GM23338 (cell line): ENCODE measurements at regions not wholly inside any gene's neighbourhood (a gene's known extent, or its start where the extent isn't known, plus 50 kb on each side); places are given as distances from the start of the nearest gene placed in this dataset.

ENCODE experiments used
- ATAC-seq: fragments of 200-7000 bp; cut with Tn5 transposase; 3 replicates; pipeline ENCODE4 v1.9.1; 2020
- DNase-seq: peaks from one replicate; pipeline ENCODE4 v3.0.0-alpha.2; 2015; ENCODE audit warnings: low spot score
- H2AFZ ChIP-seq: fragments of 200-600 bp; sonication (generic); 2 replicates; pipeline ENCODE4 v1.8.0; 2016; ENCODE audit warnings: antibody characterized with exemption, mild to moderate bottlenecking, moderate library complexity
- H3F3A ChIP-seq: fragments of 200-600 bp; sonication (generic); replicated peaks from 2 replicates; pipeline ENCODE4 v1.8.0; 2017; ENCODE audit warnings: antibody characterized with exemption, mixed run types, low read depth
- H3K27ac ChIP-seq: fragments of 200-600 bp; sonication (generic); 2 replicates; pipeline ENCODE4 v1.6.1; 2016; ENCODE audit warnings: low read depth
- H3K27me3 ChIP-seq: fragments of 200-600 bp; sonication (generic); 2 replicates; pipeline ENCODE4 v1.8.0; 2016; ENCODE audit warnings: mild to moderate bottlenecking, mixed run types, moderate library complexity; ENCODE audit not compliant: insufficient read depth
- H3K36me3 ChIP-seq: fragments of 200-600 bp; sonication (generic); 2 replicates; pipeline ENCODE4 v1.8.0; 2016; ENCODE audit warnings: mild to moderate bottlenecking; ENCODE audit not compliant: insufficient read depth
- H3K4me1 ChIP-seq: fragments of 200-600 bp; sonication (generic); 2 replicates; pipeline ENCODE4 v1.8.0; 2016; ENCODE audit warnings: mild to moderate bottlenecking, moderate library complexity; ENCODE audit not compliant: insufficient read depth
- H3K4me2 ChIP-seq: fragments of 200-600 bp; sonication (generic); 2 replicates; pipeline ENCODE4 v1.7.1; 2017; ENCODE audit warnings: mixed run types
- H3K4me3 ChIP-seq: fragments of 200-600 bp; sonication (generic); 2 replicates; pipeline ENCODE4 v1.6.1; 2016; ENCODE audit warnings: mixed run types
- H3K79me2 ChIP-seq: fragments of 200-600 bp; sonication (generic); replicated peaks from 2 replicates; pipeline ENCODE4 v1.8.0; 2017; ENCODE audit warnings: mild to moderate bottlenecking; ENCODE audit not compliant: insufficient read depth
- H3K9me2 ChIP-seq: fragments of 200-600 bp; sonication (generic); 2 replicates; pipeline ENCODE4 v1.8.0; 2017; ENCODE audit not compliant: insufficient read depth
- H4K20me1 ChIP-seq: fragments of 200-600 bp; sonication (generic); replicated peaks from 2 replicates; pipeline ENCODE4 v1.8.0; 2017; ENCODE audit warnings: mild to moderate bottlenecking; ENCODE audit not compliant: insufficient read depth
- H3K27ac Mint-ChIP-seq: 2 replicates; pipeline ENCODE4 v1.8.0; 2020; ENCODE audit warnings: inconsistent platforms, mild to moderate bottlenecking, moderate library complexity, mixed read lengths
- H3K27me3 Mint-ChIP-seq: 3 replicates; pipeline ENCODE4 v1.8.0; 2022; ENCODE audit warnings: low read depth, mild to moderate bottlenecking, moderate library complexity, mixed read lengths, inconsistent platforms; ENCODE audit not compliant: insufficient read depth, poor library complexity
- H3K36me3 Mint-ChIP-seq: 3 replicates; pipeline ENCODE4 v1.8.0; 2021; ENCODE audit warnings: low read depth, mild to moderate bottlenecking, inconsistent platforms, moderate library complexity, mixed read lengths
- H3K4me1 Mint-ChIP-seq: 3 replicates; pipeline ENCODE4 v1.8.0; 2020; ENCODE audit warnings: mild to moderate bottlenecking, inconsistent platforms, mixed read lengths
- H3K4me3 Mint-ChIP-seq: 3 replicates; pipeline ENCODE4 v1.8.0; 2021; ENCODE audit warnings: moderate library complexity, mild to moderate bottlenecking, inconsistent platforms, mixed read lengths
- H3K9me3 Mint-ChIP-seq: 3 replicates; pipeline ENCODE4 v1.8.0; 2020; ENCODE audit warnings: moderate library complexity, mild to moderate bottlenecking, inconsistent platforms, mixed read lengths
- EZH2 ChIP-seq: fragments of 200-600 bp; sonication (generic); IDR thresholded peaks from one replicate; pipeline ENCODE4 v1.8.0; 2017; ENCODE audit warnings: antibody characterized with exemption, mild to moderate bottlenecking, low read depth; ENCODE audit not compliant: unreplicated experiment
- EZH2phosphoT487 ChIP-seq: fragments of 200-600 bp; sonication (generic); IDR thresholded peaks from one replicate; pipeline ENCODE4 v1.8.1; 2018; ENCODE audit warnings: antibody characterized with exemption; ENCODE audit not compliant: unreplicated experiment
- JUNB ChIP-seq: IDR thresholded peaks from one replicate; pipeline ENCODE4 v1.6.1; 2016; ENCODE audit warnings: antibody characterized with exemption; ENCODE audit not compliant: unreplicated experiment
- POLR2AphosphoS5 ChIP-seq: IDR thresholded peaks from 2 replicates; pipeline ENCODE4 v1.6.1; 2016; ENCODE audit warnings: antibody characterized with exemption, low read depth
- STAT1 ChIP-seq: IDR thresholded peaks from one replicate; pipeline ENCODE4 v1.6.1; 2016; ENCODE audit warnings: antibody characterized with exemption; ENCODE audit not compliant: unreplicated experiment
- ZNF114 ChIP-seq: fragments of 250-450 bp; sonication (Bioruptor Pico); IDR thresholded peaks from 2 replicates; pipeline ENCODE4 v1.5.0; 2020; ENCODE audit warnings: mild to moderate bottlenecking, moderate library complexity
- ZNF331 ChIP-seq: fragments of 250-450 bp; sonication (Bioruptor Pico); IDR thresholded peaks from 2 replicates; pipeline ENCODE4 v1.5.0; 2020; ENCODE audit warnings: low read depth, mild to moderate bottlenecking, moderate library complexity
- TF ChIP-seq, protein P1 (sequence below): fragments of 250-450 bp; sonication (Bioruptor Pico); IDR thresholded peaks from 2 replicates; pipeline ENCODE4 v1.5.0; 2020; ENCODE audit warnings: mild to moderate bottlenecking, moderate library complexity
- TF ChIP-seq, protein P2 (sequence below): IDR thresholded peaks from one replicate; pipeline ENCODE4 v1.6.1; 2018; ENCODE audit warnings: antibody characterized with exemption; ENCODE audit not compliant: unreplicated experiment
- TF ChIP-seq, protein P3 (sequence below): IDR thresholded peaks from 2 replicates; pipeline ENCODE4 v1.6.1; 2016; ENCODE audit warnings: antibody characterized with exemption
- TF ChIP-seq, protein P4 (sequence below), 2 experiments: fragments of 200-600 bp in 1 of 2; sonication (generic) in 1 of 2; conservative IDR thresholded peaks; 2 replicates each; pipeline versions ENCODE4 v1.5.1 to v1.6.1; 2016 to 2017; ENCODE audit warnings: antibody characterized with exemption in 2 of 2, low read depth in 2 of 2, mild to moderate bottlenecking in 2 of 2, moderate library complexity in 1 of 2

DNA sequence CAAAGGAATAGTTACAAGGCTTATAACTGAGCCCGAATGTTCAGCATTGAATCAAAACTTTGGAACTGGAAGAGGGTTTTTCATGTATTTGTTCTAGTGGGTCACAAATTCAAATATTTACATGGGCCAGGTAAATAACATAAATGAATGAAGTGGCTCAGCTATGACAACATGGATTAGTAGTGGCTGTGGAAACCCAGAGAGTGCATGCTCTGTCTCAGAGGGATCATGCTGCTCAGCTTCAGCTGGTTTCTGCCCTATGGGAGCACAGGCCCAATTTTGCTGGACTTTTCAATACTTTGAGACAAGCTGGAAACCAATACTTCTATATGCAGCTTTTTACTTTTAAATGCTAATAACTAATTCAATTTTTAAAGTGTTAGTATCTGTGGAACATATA, 394.0 kb upstream of the TEX13C start (continued):
- TF ChIP-seq, protein P1, sequence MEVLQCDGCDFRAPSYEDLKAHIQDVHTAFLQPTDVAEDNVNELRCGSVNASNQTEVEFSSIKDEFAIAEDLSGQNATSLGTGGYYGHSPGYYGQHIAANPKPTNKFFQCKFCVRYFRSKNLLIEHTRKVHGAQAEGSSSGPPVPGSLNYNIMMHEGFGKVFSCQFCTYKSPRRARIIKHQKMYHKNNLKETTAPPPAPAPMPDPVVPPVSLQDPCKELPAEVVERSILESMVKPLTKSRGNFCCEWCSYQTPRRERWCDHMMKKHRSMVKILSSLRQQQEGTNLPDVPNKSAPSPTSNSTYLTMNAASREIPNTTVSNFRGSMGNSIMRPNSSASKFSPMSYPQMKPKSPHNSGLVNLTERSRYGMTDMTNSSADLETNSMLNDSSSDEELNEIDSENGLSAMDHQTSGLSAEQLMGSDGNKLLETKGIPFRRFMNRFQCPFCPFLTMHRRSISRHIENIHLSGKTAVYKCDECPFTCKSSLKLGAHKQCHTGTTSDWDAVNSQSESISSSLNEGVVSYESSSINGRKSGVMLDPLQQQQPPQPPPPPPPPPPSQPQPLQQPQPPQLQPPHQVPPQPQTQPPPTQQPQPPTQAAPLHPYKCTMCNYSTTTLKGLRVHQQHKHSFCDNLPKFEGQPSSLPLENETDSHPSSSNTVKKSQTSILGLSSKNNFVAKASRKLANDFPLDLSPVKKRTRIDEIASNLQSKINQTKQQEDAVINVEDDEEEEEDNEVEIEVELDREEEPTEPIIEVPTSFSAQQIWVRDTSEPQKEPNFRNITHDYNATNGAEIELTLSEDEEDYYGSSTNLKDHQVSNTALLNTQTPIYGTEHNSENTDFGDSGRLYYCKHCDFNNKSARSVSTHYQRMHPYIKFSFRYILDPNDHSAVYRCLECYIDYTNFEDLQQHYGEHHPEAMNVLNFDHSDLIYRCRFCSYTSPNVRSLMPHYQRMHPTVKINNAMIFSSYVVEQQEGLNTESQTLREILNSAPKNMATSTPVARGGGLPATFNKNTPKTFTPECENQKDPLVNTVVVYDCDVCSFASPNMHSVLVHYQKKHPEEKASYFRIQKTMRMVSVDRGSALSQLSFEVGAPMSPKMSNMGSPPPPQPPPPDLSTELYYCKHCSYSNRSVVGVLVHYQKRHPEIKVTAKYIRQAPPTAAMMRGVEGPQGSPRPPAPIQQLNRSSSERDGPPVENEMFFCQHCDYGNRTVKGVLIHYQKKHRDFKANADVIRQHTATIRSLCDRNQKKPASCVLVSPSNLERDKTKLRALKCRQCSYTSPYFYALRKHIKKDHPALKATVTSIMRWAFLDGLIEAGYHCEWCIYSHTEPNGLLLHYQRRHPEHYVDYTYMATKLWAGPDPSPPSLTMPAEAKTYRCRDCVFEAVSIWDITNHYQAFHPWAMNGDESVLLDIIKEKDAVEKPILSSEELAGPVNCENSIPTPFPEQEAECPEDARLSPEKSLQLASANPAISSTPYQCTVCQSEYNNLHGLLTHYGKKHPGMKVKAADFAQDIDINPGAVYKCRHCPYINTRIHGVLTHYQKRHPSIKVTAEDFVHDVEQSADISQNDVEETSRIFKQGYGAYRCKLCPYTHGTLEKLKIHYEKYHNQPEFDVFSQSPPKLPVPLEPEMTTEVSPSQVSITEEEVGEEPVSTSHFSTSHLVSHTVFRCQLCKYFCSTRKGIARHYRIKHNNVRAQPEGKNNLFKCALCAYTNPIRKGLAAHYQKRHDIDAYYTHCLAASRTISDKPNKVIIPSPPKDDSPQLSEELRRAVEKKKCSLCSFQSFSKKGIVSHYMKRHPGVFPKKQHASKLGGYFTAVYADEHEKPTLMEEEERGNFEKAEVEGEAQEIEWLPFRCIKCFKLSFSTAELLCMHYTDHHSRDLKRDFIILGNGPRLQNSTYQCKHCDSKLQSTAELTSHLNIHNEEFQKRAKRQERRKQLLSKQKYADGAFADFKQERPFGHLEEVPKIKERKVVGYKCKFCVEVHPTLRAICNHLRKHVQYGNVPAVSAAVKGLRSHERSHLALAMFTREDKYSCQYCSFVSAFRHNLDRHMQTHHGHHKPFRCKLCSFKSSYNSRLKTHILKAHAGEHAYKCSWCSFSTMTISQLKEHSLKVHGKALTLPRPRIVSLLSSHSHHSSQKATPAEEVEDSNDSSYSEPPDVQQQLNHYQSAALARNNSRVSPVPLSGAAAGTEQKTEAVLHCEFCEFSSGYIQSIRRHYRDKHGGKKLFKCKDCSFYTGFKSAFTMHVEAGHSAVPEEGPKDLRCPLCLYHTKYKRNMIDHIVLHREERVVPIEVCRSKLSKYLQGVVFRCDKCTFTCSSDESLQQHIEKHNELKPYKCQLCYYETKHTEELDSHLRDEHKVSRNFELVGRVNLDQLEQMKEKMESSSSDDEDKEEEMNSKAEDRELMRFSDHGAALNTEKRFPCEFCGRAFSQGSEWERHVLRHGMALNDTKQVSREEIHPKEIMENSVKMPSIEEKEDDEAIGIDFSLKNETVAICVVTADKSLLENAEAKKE (CRISPR knock-in tag), result no peak

DNA sequence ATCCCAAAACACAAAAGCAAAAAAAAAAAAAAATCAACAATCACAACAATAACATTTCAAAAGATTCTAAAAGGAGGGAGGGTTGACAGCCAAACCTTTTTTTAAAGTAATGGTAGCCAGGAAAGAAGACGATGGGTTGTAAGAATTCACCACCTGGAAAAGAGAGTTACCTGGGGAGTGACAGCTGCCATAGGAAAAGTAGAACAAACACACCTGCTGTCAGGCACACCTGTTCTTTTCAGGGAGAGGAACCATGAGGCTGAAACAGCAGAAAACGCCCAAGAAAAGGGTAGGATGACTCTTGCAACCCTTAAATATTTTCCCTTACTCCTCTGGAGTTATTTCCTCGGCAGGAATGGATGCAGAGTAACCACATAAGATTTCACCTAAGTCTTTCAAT, 388.4 kb upstream of the TEX13C start:
- Histone ChIP-seq H3K4me2 (no peak overlapping the region), H3K9me2 (no peaks in the 10 kb centered on the region), H3K4me3 (no peak overlapping the region), H3K79me2 (no peaks in the 10 kb centered on the region), H3K27ac (no peak overlapping the region), H3K27me3 (no peaks in the 10 kb centered on the region), H3K36me3 (no peaks in the 10 kb centered on the region), H3K4me1 (peaks cover 21% of the 10 kb centered on the region), H4K20me1 (no peaks in the 10 kb centered on the region), H2AFZ (no peak overlapping the region), H3F3A (no peaks in the 10 kb centered on the region)
- Mint-ChIP-seq H3K4me3 (no peak overlapping the region), H3K9me3 (no peaks in the 10 kb centered on the region), H3K27me3 (no peaks in the 10 kb centered on the region), H3K36me3 (no peaks in the 10 kb centered on the region), H3K27ac (no peak overlapping the region), H3K4me1 (peaks cover 37% of the 10 kb centered on the region)
- DNase-seq, result peak; percentile 1
- TF ChIP-seq ZNF114 (CRISPR knock-in tag) (no peak), ZNF331 (CRISPR knock-in tag) (no peak), EZH2 (no peak), EZH2phosphoT487 (no peak), JUNB (no peak), POLR2AphosphoS5 (no peak), STAT1 (no peak)
- TF ChIP-seq, protein P2, sequence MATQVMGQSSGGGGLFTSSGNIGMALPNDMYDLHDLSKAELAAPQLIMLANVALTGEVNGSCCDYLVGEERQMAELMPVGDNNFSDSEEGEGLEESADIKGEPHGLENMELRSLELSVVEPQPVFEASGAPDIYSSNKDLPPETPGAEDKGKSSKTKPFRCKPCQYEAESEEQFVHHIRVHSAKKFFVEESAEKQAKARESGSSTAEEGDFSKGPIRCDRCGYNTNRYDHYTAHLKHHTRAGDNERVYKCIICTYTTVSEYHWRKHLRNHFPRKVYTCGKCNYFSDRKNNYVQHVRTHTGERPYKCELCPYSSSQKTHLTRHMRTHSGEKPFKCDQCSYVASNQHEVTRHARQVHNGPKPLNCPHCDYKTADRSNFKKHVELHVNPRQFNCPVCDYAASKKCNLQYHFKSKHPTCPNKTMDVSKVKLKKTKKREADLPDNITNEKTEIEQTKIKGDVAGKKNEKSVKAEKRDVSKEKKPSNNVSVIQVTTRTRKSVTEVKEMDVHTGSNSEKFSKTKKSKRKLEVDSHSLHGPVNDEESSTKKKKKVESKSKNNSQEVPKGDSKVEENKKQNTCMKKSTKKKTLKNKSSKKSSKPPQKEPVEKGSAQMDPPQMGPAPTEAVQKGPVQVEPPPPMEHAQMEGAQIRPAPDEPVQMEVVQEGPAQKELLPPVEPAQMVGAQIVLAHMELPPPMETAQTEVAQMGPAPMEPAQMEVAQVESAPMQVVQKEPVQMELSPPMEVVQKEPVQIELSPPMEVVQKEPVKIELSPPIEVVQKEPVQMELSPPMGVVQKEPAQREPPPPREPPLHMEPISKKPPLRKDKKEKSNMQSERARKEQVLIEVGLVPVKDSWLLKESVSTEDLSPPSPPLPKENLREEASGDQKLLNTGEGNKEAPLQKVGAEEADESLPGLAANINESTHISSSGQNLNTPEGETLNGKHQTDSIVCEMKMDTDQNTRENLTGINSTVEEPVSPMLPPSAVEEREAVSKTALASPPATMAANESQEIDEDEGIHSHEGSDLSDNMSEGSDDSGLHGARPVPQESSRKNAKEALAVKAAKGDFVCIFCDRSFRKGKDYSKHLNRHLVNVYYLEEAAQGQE, result no peak
- TF ChIP-seq, protein P3, sequence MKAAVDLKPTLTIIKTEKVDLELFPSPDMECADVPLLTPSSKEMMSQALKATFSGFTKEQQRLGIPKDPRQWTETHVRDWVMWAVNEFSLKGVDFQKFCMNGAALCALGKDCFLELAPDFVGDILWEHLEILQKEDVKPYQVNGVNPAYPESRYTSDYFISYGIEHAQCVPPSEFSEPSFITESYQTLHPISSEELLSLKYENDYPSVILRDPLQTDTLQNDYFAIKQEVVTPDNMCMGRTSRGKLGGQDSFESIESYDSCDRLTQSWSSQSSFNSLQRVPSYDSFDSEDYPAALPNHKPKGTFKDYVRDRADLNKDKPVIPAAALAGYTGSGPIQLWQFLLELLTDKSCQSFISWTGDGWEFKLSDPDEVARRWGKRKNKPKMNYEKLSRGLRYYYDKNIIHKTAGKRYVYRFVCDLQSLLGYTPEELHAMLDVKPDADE, result no peak
- TF ChIP-seq, protein P4, sequence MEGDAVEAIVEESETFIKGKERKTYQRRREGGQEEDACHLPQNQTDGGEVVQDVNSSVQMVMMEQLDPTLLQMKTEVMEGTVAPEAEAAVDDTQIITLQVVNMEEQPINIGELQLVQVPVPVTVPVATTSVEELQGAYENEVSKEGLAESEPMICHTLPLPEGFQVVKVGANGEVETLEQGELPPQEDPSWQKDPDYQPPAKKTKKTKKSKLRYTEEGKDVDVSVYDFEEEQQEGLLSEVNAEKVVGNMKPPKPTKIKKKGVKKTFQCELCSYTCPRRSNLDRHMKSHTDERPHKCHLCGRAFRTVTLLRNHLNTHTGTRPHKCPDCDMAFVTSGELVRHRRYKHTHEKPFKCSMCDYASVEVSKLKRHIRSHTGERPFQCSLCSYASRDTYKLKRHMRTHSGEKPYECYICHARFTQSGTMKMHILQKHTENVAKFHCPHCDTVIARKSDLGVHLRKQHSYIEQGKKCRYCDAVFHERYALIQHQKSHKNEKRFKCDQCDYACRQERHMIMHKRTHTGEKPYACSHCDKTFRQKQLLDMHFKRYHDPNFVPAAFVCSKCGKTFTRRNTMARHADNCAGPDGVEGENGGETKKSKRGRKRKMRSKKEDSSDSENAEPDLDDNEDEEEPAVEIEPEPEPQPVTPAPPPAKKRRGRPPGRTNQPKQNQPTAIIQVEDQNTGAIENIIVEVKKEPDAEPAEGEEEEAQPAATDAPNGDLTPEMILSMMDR (conservative IDR thresholded peaks at IDR 0.05; ENCODE audit: low read depth in 2 of 2), result no peak
- no peak for ATAC-seq
